Neural progenitor cell (in vitro differentiated cells): ENCODE measurements at regions not wholly inside any gene's neighbourhood (a gene's known extent, or its start where the extent isn't known, plus 50 kb on each side); places are given as distances from the start of the nearest gene placed in this dataset.

Source experiments
- EZH2 ChIP-seq: fragments of 200-600 bp; sonication (generic); IDR thresholded peaks from 2 replicates; pipeline ENCODE4 v1.6.1; 2017; ENCODE audit warnings: antibody characterized with exemption, mild to moderate bottlenecking, moderate library complexity
- EZH2phosphoT487 ChIP-seq: fragments of 200-600 bp; sonication (generic); IDR thresholded peaks from 2 replicates; pipeline ENCODE4 v1.6.1; 2017; ENCODE audit warnings: antibody characterized with exemption
- TF ChIP-seq, protein P1 (sequence below): fragments of 200-600 bp; sonication (generic); IDR thresholded peaks from 2 replicates; pipeline ENCODE4 v1.5.1; 2017; ENCODE audit warnings: antibody characterized with exemption, mild to moderate bottlenecking

DNA sequence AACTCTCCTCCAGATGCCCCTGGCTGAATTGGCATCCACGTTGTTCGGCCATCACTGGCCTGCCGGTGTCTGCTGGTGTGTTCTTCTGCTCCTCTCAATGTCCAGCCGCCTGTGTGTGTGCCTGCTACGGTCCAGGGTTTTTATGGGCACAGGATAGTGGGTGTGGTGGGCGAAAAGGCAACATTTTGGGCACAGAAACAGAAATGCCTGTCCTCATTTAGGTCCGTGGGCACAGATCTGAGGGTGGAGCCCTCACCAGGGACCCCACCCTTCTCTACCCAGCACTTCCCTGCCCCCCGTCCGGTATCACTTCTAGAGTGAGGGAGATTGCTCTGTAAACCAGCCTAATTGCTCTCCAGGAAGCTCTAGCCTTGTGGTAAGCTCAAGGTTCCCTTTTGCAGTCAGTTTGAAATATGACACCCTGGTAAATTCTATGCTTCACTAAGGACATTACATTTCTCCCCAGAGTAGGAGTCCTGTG lies 410.1 kb downstream of the MAT2B start:
- TF ChIP-seq, protein P1, sequence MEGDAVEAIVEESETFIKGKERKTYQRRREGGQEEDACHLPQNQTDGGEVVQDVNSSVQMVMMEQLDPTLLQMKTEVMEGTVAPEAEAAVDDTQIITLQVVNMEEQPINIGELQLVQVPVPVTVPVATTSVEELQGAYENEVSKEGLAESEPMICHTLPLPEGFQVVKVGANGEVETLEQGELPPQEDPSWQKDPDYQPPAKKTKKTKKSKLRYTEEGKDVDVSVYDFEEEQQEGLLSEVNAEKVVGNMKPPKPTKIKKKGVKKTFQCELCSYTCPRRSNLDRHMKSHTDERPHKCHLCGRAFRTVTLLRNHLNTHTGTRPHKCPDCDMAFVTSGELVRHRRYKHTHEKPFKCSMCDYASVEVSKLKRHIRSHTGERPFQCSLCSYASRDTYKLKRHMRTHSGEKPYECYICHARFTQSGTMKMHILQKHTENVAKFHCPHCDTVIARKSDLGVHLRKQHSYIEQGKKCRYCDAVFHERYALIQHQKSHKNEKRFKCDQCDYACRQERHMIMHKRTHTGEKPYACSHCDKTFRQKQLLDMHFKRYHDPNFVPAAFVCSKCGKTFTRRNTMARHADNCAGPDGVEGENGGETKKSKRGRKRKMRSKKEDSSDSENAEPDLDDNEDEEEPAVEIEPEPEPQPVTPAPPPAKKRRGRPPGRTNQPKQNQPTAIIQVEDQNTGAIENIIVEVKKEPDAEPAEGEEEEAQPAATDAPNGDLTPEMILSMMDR: no peak
- no peak for TF ChIP-seq EZH2phosphoT487
- TF ChIP-seq EZH2: no peak
